ENCODE measurements at regions not wholly inside any gene's neighbourhood (a gene's known extent, or its start where the extent isn't known, plus 50 kb on each side); places are given as distances from the start of the nearest gene placed in this dataset.

GRCh38 chr1:221392453-221392852, 349.4 kb downstream of the DUSP10 start:
- TF ChIP-seq CTCF (IDR thresholded peaks at IDR 0.05 in 8 of 11, conservative IDR thresholded peaks at IDR 0.05 in 3 of 11) = no peak
- no peak for TF ChIP-seq POLR2AphosphoS5 (IDR thresholded peaks at IDR 0.05)
- TF ChIP-seq POLR2A (IDR thresholded peaks at IDR 0.05) = no peak
- Histone ChIP-seq H3K36me3 (no peaks in the 10 kb centered on the region), H3K9me3 (peaks cover 0 to 7% (median 0%) of the 10 kb centered on the region in 8 donors), H3K27me3 (replicated peaks in 1 of 7) (peaks cover 0 to 3% (median 0%) of the 10 kb centered on the region in 7 donors), H3K4me3 (no peak overlapping the region), H3K4me1 (peaks cover 0 to 8% (median 0%) of the 10 kb centered on the region in 6 donors), H3K27ac (no peak overlapping the region)
- 86 to 100% (median 89%) methylated on average over 1 of the region's 1 CpG for WGBS, 5 donors
- DNase-seq = no peak
- intact Hi-C loops (cut with DNase I; ENCODE audit: low total_unique reads) = no loop called here

GRCh38 chr1:221394011-221394544, 347.8 kb downstream of the DUSP10 start:
- intact Hi-C loops (cut with DNase I; ENCODE audit: low total_unique reads) = no loop called here
- Histone ChIP-seq H3K27ac (peak overlapping the region in 7 of 8 donors; percentile 1 to 57 (median 44)), H3K36me3 (no peaks in the 10 kb centered on the region), H3K27me3 (replicated peaks in 1 of 7) (peaks cover 0 to 4% (median 0%) of the 10 kb centered on the region in 7 donors), H3K9me3 (peaks cover 0 to 7% (median 0%) of the 10 kb centered on the region in 8 donors), H3K4me3 (no peak overlapping the region), H3K4me1 (peaks cover 0 to 8% (median 0%) of the 10 kb centered on the region in 6 donors)
- TF ChIP-seq POLR2AphosphoS5 (IDR thresholded peaks at IDR 0.05) = peak in 1 of 3 donors; percentile 40
- TF ChIP-seq POLR2A (IDR thresholded peaks at IDR 0.05) = no peak
- 45 to 76% (median 61%) methylated on average over 6 of the region's 6 CpGs for WGBS, 5 donors
- DNase-seq = no peak

- H3K9me3 ChIP-seq = peaks cover 0 to 19% (median 5%) of the 10 kb centered on the region in 8 donors
- no peak for TF ChIP-seq CTCF (IDR thresholded peaks at IDR 0.05 in 8 of 11, conservative IDR thresholded peaks at IDR 0.05 in 3 of 11)
- no peak for TF ChIP-seq POLR2A (IDR thresholded peaks at IDR 0.05)
- TF ChIP-seq POLR2AphosphoS5 (IDR thresholded peaks at IDR 0.05) = no peak
- intact Hi-C loops (cut with DNase I; ENCODE audit: low total_unique reads) = no loop called here
- H3K4me3 ChIP-seq = no peak overlapping the region
- WGBS, 5 donors = 87 to 96% (median 94%) methylated on average over 2 of the region's 2 CpGs
- no peak overlapping the region for H3K27ac ChIP-seq
- no peak for DNase-seq
- no peaks in the 10 kb centered on the region for H3K36me3 ChIP-seq
- peaks cover 0 to 8% (median 0%) of the 10 kb centered on the region in 6 donors for H3K4me1 ChIP-seq
- H3K27me3 ChIP-seq (replicated peaks in 1 of 7) = peaks cover 0 to 4% (median 0%) of the 10 kb centered on the region in 7 donors
These were observed 345.4 kb downstream of the DUSP10 start for GRCh38 chr1:221396526-221396925.

GRCh38 chr1:221397141-221397540, 344.7 kb downstream of the DUSP10 start:
- Histone ChIP-seq H3K4me3 (no peak overlapping the region), H3K36me3 (no peaks in the 10 kb centered on the region), H3K27me3 (replicated peaks in 1 of 7) (peaks cover 0 to 4% (median 0%) of the 10 kb centered on the region in 7 donors), H3K9me3 (peaks cover 0 to 19% (median 5%) of the 10 kb centered on the region in 8 donors), H3K27ac (peak overlapping the region in 3 of 8 donors; percentile 16 to 31 (median 22)), H3K4me1 (peaks cover 0 to 8% (median 0%) of the 10 kb centered on the region in 6 donors)
- intact Hi-C loops (cut with DNase I; ENCODE audit: low total_unique reads) = no loop called here
- WGBS, 5 donors = 64 to 71% (median 67%) methylated on average over 2 of the region's 2 CpGs
- no peak for DNase-seq
- TF ChIP-seq POLR2A (IDR thresholded peaks at IDR 0.05) (no peak), POLR2AphosphoS5 (IDR thresholded peaks at IDR 0.05) (no peak), CTCF (IDR thresholded peaks at IDR 0.05 in 8 of 11, conservative IDR thresholded peaks at IDR 0.05 in 3 of 11) (no peak)

Measured in spleen (tissue), 11 donors.